Activated CD8-positive, alpha-beta T cell treated with anti-CD3 and anti-CD28 coated beads for 36 hours (primary cell): ENCODE measurements at regions not wholly inside any gene's neighbourhood (a gene's known extent, or its start where the extent isn't known, plus 50 kb on each side); places are given as distances from the start of the nearest gene placed in this dataset.

ENCODE experiments used
- ATAC-seq: fragments of 200-7000 bp; cut with Tn5 transposase; one replicate; pipeline ENCODE4 v1.10.0; 2021; ENCODE audit warnings: mild to moderate bottlenecking, moderate library complexity
- CTCF ChIA-PET: fragments of 350-600 bp; sonication (Branson Sonifier 250); formaldehyde crosslinking; loops from one replicate; lab custom pipeline; 2021; ENCODE audit warnings: antibody characterized with exemption; lab: Charles Lee
- POLR2A ChIA-PET: fragments of 350-600 bp; sonication (Branson Sonifier 250); formaldehyde crosslinking; loops from one replicate; lab custom pipeline; 2021; ENCODE audit warnings: antibody characterized with exemption; lab: Charles Lee
- DNase-seq: peaks from one replicate; pipeline ENCODE4 v3.0.0-alpha.2; 2020
- H3K27ac Mint-ChIP-seq: one replicate; pipeline ENCODE4 v1.8.0; 2021; ENCODE audit warnings: mild to moderate bottlenecking, mixed read lengths
- H3K27me3 Mint-ChIP-seq: one replicate; pipeline ENCODE4 v1.8.0; 2021; ENCODE audit warnings: mixed read lengths
- H3K36me3 Mint-ChIP-seq: one replicate; pipeline ENCODE4 v1.8.0; 2021; ENCODE audit warnings: low read depth, mixed read lengths
- H3K4me1 Mint-ChIP-seq: one replicate; pipeline ENCODE4 v1.8.0; 2021; ENCODE audit warnings: low read depth, mixed read lengths
- H3K4me3 Mint-ChIP-seq: one replicate; pipeline ENCODE4 v1.8.0; 2021; ENCODE audit warnings: mild to moderate bottlenecking, moderate library complexity, mixed read lengths
- H3K9me3 Mint-ChIP-seq: one replicate; pipeline ENCODE4 v1.8.0; 2021; ENCODE audit warnings: mixed read lengths
- CTCF ChIP-seq: fragments of 200-600 bp; IDR thresholded peaks from one replicate; pipeline ENCODE4 v1.8.0; 2022; ENCODE audit warnings: antibody characterized with exemption, mild to moderate bottlenecking
- intact Hi-C: fragments of 100-400 bp; cut with micrococcal nuclease; formaldehyde crosslinking; loops from one replicate; pipeline ENCODE4 v1.10.0; 2022

DNA sequence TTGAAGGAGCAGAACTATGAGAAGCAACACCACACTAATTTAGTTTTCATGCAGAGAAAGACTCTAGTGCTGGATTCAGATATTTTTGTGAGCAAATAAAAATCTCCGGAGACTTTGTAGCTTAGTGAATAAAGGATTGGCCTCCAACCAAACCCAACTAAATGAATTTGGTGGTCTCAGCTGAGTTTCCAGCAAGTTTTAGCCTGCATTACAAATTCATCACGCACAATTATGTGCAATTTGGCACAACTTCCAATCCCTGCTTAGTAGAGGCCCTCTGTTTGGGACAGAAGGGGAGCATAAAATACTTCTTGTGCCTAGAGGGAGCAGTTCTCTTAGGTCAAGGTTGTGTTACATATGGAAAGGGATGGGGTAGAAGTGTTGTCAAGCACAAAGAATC, 112.3 kb upstream of the ADAMTSL1 start:
- CTCF ChIA-PET = interaction anchor here (1.2 kb wide), 1 partner anchor 107 kb away, joined by 3 read pairs; no protein-coding TSS in a partner anchor
- intact Hi-C loops = no loop called here
- H3K4me1 Mint-ChIP-seq = no peaks in the 10 kb centered on the region
- H3K36me3 Mint-ChIP-seq = no peaks in the 10 kb centered on the region
- ATAC-seq = no peak
- no peaks in the 10 kb centered on the region for H3K9me3 Mint-ChIP-seq
- H3K27ac Mint-ChIP-seq = no peak overlapping the region
- no peak for TF ChIP-seq CTCF
- DNase-seq = no peak
- POLR2A ChIA-PET = no interaction called here
- no peaks in the 10 kb centered on the region for H3K27me3 Mint-ChIP-seq
- H3K4me3 Mint-ChIP-seq = no peak overlapping the region

DNA sequence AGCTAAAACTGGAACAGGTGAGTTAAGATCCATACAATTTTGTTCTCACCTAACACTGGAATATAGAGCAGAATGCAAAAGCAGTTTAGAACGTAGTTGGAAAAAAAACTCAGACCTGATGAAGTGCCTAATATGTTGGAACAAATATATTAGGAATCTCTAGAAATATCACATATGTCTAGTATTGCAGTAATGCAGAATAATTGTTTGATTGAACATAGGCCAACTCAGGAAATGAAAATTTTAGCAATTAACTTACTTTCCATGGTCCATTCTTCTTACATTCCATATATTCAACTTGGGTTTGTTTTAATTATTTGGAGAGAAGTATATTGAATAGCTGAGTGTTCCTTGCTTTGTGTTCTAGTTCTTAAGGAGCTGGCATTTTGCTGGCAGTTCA, 111.8 kb upstream of the ADAMTSL1 start:
- no peak for ATAC-seq
- ChIA-PET CTCF (interaction anchor here (1.2 kb wide), 1 partner anchor 107 kb away, joined by 3 read pairs; no protein-coding TSS in a partner anchor), POLR2A (no interaction called here)
- no peak for TF ChIP-seq CTCF
- Mint-ChIP-seq H3K4me1 (no peaks in the 10 kb centered on the region), H3K27me3 (no peaks in the 10 kb centered on the region), H3K4me3 (no peak overlapping the region), H3K36me3 (no peaks in the 10 kb centered on the region), H3K9me3 (no peaks in the 10 kb centered on the region), H3K27ac (no peak overlapping the region)
- DNase-seq = no peak
- intact Hi-C loops = no loop called here

- H3K4me1 Mint-ChIP-seq = no peaks in the 10 kb centered on the region
- TF ChIP-seq CTCF = no peak
- H3K27me3 Mint-ChIP-seq = no peaks in the 10 kb centered on the region
- no peaks in the 10 kb centered on the region for H3K36me3 Mint-ChIP-seq
- no peak for ATAC-seq
- no peak overlapping the region for H3K27ac Mint-ChIP-seq
- no peak overlapping the region for H3K4me3 Mint-ChIP-seq
- intact Hi-C loops = no loop called here
- CTCF ChIA-PET = no interaction called here
- no peaks in the 10 kb centered on the region for H3K9me3 Mint-ChIP-seq
- no peak for DNase-seq
- POLR2A ChIA-PET = interaction anchor here (0.9 kb wide), 1 partner anchor 1529 kb away, joined by 3 read pairs; no protein-coding TSS in a partner anchor
These were observed 110.9 kb upstream of the ADAMTSL1 start for GRCh38 chr9:18362901-18363685.

DNA sequence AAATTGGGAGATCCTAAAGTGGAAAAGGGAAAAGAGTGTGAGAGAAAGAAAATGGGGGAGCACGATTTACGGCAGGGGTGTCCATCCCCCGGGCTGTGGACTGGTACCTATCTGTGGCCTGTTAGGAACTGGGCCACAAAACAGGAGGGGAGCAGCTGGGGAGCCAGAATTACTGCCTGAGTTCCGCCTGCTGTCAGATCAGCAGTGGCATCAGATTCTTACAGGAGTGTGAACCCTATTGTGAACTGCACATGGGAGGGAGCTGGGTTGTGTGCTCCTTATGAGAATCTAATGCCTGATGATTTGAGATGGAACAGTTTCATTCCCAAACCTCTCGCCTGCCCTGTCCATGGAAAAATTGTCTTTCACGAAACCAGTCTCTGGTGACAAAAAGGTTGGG, 108.3 kb upstream of the ADAMTSL1 start:
- CTCF ChIA-PET = no interaction called here

More for the DNA sequence above, 108.3 kb upstream of the ADAMTSL1 start:
- H3K27ac Mint-ChIP-seq = no peak overlapping the region
- intact Hi-C loops = no loop called here
- H3K27me3 Mint-ChIP-seq = no peaks in the 10 kb centered on the region
- no peak for ATAC-seq
- no peak for DNase-seq
- no peak for TF ChIP-seq CTCF
- H3K36me3 Mint-ChIP-seq = no peaks in the 10 kb centered on the region
- no peaks in the 10 kb centered on the region for H3K9me3 Mint-ChIP-seq
- H3K4me3 Mint-ChIP-seq = no peak overlapping the region
- H3K4me1 Mint-ChIP-seq = no peaks in the 10 kb centered on the region
- POLR2A ChIA-PET = no interaction called here
